Mesendoderm (in vitro differentiated cells): ENCODE measurements at regions not wholly inside any gene's neighbourhood (a gene's known extent, or its start where the extent isn't known, plus 50 kb on each side); places are given as distances from the start of the nearest gene placed in this dataset.
"Not testable (repeated sequence)": the region's sequence is repeated elsewhere in the genome, so short reads cannot be mapped to it uniquely, and the experiment has no call there.

Experiments
- DNase-seq: peaks from one replicate; pipeline ENCODE4 v3.0.0; 2013
- H2AK5ac ChIP-seq: 2 replicates; pipeline ENCODE4 v1.6.1; 2013; ENCODE audit warnings: low read length, inconsistent platforms
- H2BK120ac ChIP-seq: 2 replicates; pipeline ENCODE4 v1.6.1; 2013; ENCODE audit warnings: low read depth, mild to moderate bottlenecking, low read length, moderate library complexity, mixed read lengths
- H2BK15ac ChIP-seq: replicated peaks from 2 replicates; pipeline ENCODE4 v1.6.1; 2013; ENCODE audit warnings: low read depth, mild to moderate bottlenecking, moderate library complexity
- H2BK5ac ChIP-seq: 2 replicates; pipeline ENCODE4 v1.6.1; 2013; ENCODE audit warnings: low read length, inconsistent platforms
- H3K18ac ChIP-seq: 2 replicates; pipeline ENCODE4 v1.6.1; 2013; ENCODE audit warnings: mild to moderate bottlenecking, low read length, mixed read lengths
- H3K23ac ChIP-seq: one replicate; pipeline ENCODE4 v1.6.1; 2013; ENCODE audit warnings: low read length
- H3K27ac ChIP-seq: 2 replicates; pipeline ENCODE4 v1.5.1; 2013; ENCODE audit warnings: low read depth, mild to moderate bottlenecking, inconsistent platforms, low read length, moderate library complexity
- H3K27me3 ChIP-seq: 2 replicates; pipeline ENCODE4 v1.6.1; 2013; ENCODE audit warnings: low read length, control low read depth, mild to moderate bottlenecking, inconsistent platforms; ENCODE audit not compliant: insufficient read depth, poor library complexity
- H3K36me3 ChIP-seq: 2 replicates; pipeline ENCODE4 v1.6.1; 2013; ENCODE audit warnings: low read length, inconsistent platforms; ENCODE audit not compliant: control insufficient read depth, insufficient read depth
- H3K4ac ChIP-seq: one replicate; pipeline ENCODE4 v1.6.1; 2013; ENCODE audit warnings: low read depth, mild to moderate bottlenecking, low read length, moderate library complexity
- H3K4me1 ChIP-seq: 2 replicates; pipeline ENCODE4 v1.6.1; 2013; ENCODE audit warnings: low read depth, low read length, inconsistent platforms; ENCODE audit not compliant: control insufficient read depth
- H3K4me2 ChIP-seq: 2 replicates; pipeline ENCODE4 v1.6.1; 2013; ENCODE audit warnings: low read length
- H3K4me3 ChIP-seq: 2 replicates; pipeline ENCODE4 v1.5.1; 2013; ENCODE audit warnings: mild to moderate bottlenecking, low read length
- H3K56ac ChIP-seq: one replicate; pipeline ENCODE4 v1.6.1; 2013; ENCODE audit warnings: low read length
- H3K79me1 ChIP-seq: 2 replicates; pipeline ENCODE4 v1.6.1; 2013; ENCODE audit warnings: low read length, inconsistent platforms
- H3K79me2 ChIP-seq: 2 replicates; pipeline ENCODE4 v1.6.1; 2013; ENCODE audit warnings: mild to moderate bottlenecking, low read length; ENCODE audit not compliant: control insufficient read depth, insufficient read depth
- H3K9ac ChIP-seq: 2 replicates; pipeline ENCODE4 v1.6.1; 2013; ENCODE audit warnings: low read length, inconsistent platforms
- H4K5ac ChIP-seq: one replicate; pipeline ENCODE4 v1.6.1; 2013; ENCODE audit warnings: low read length
- H4K8ac ChIP-seq: one replicate; pipeline ENCODE4 v1.6.1; 2013; ENCODE audit warnings: low read depth, mild to moderate bottlenecking, control low read depth, low read length, moderate library complexity
- WGBS: extraction: QIAGEN DNeasy Blood & Tissue Kit; methylation state at CpG from one replicate; pipeline ENCODE4 v1.1.7; 2013; ENCODE audit warnings: low lambda C conversion rate, missing lambda C conversion rate; ENCODE audit not compliant: insufficient coverage; ENCODE audit errors: extremely low coverage; 5-methylcytosine and 5-hydroxymethylcytosine counted together

DNA sequence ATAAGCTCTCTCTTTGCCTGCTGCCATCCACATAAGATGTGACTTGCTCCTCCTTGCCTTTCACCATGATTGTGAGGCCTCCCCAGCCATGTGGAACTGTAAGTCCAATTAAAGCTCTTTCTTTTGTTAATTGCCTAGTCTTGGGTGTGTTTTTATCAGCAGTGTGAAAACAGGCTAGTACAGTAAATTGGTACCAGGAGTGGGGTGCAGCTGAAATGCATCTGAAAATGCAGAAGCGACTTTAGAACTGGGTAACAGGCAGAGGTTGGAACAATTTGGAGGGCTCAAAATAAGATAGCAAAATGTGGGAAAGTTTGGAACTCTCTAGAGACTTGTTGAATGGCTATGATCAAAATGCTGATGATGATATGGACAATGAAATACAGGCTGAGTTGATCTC, 192.9 kb upstream of the PTBP2 start:
- not testable (repeated sequence) for H4K5ac ChIP-seq, H3K79me1 ChIP-seq, DNase-seq, H3K9ac ChIP-seq, H2BK15ac ChIP-seq, H3K4me3 ChIP-seq, H3K79me2 ChIP-seq, H3K4me1 ChIP-seq, H3K36me3 ChIP-seq, H2AK5ac ChIP-seq, H3K18ac ChIP-seq, H3K4ac ChIP-seq, H3K27me3 ChIP-seq, H2BK120ac ChIP-seq, H3K4me2 ChIP-seq, H3K23ac ChIP-seq, H2BK5ac ChIP-seq, H3K56ac ChIP-seq, H3K27ac ChIP-seq, H4K8ac ChIP-seq
- WGBS, result no CpG with 5 or more reads among the region's 1 CpG

DNA sequence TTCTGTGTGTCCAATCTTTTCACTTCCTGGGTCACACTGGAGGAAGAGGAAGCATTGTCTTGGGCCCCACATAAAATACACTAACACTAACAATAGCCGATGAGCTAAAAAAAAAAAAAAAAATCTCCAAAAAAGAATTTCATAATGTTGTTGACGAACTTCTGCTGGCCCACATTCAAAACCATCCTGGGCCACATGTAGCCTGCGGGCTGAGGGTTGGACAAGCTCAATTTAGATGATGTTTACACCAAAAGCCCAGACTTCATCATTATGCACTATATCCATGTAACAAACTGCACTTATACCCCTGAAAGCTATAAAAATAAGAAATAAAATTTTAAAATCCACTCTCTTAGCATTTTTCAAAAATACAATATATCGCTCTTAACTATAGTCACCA, 187.8 kb upstream of the PTBP2 start:
- H3K56ac ChIP-seq, result no peak overlapping the region
- H4K5ac ChIP-seq, result no peak overlapping the region
- H3K18ac ChIP-seq, result no peak overlapping the region
- H3K9ac ChIP-seq, result no peak overlapping the region
- no peak overlapping the region for H4K8ac ChIP-seq
- H3K4me1 ChIP-seq, result no peaks in the 10 kb centered on the region
- WGBS, result 100% methylated on average over 1 of the region's 4 CpGs
- H3K4ac ChIP-seq, result no peak overlapping the region
- no peak overlapping the region for H3K23ac ChIP-seq
- H2AK5ac ChIP-seq, result no peak overlapping the region
- no peak overlapping the region for H2BK120ac ChIP-seq
- H3K27ac ChIP-seq, result no peak overlapping the region
- H2BK15ac ChIP-seq, result no peak overlapping the region
- H3K4me3 ChIP-seq, result no peak overlapping the region
- no peak for DNase-seq
- H2BK5ac ChIP-seq, result no peak overlapping the region
- H3K79me2 ChIP-seq, result no peaks in the 10 kb centered on the region
- H3K79me1 ChIP-seq, result no peaks in the 10 kb centered on the region
- H3K4me2 ChIP-seq, result no peak overlapping the region
- H3K36me3 ChIP-seq, result no peaks in the 10 kb centered on the region
- H3K27me3 ChIP-seq, result no peaks in the 10 kb centered on the region

DNA sequence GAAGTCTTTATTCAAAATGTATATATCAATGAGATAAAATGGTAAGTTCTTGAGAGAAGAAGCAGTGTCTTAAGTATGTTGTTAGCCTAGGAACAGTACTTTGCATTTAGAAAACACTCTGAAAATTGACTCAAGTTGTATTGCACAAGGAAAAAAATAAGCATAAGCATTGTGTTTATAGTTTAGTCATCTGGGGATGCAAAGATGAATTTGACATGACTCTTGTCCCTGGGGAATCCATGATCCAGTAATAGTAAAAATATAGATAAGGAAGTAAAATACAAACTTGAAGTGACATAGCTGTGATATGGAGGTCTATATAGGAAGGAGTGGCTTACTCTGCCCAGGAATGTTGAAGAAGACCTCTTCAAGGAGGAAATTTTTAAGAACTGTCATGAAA, 185.0 kb upstream of the PTBP2 start:
- Histone ChIP-seq H3K4me2 (no peak overlapping the region), H3K4me1 (no peaks in the 10 kb centered on the region), H3K27me3 (no peaks in the 10 kb centered on the region), H4K8ac (no peak overlapping the region), H3K18ac (no peak overlapping the region), H3K56ac (no peak overlapping the region), H4K5ac (no peak overlapping the region), H2BK5ac (no peak overlapping the region), H3K79me1 (no peaks in the 10 kb centered on the region), H3K79me2 (no peaks in the 10 kb centered on the region), H2AK5ac (no peak overlapping the region), H3K36me3 (no peaks in the 10 kb centered on the region), H2BK15ac (peak overlapping the region; percentile 7), H3K9ac (no peak overlapping the region), H3K4me3 (no peak overlapping the region), H2BK120ac (no peak overlapping the region), H3K4ac (no peak overlapping the region), H3K27ac (no peak overlapping the region), H3K23ac (no peak overlapping the region)
- DNase-seq, result no peak

DNA sequence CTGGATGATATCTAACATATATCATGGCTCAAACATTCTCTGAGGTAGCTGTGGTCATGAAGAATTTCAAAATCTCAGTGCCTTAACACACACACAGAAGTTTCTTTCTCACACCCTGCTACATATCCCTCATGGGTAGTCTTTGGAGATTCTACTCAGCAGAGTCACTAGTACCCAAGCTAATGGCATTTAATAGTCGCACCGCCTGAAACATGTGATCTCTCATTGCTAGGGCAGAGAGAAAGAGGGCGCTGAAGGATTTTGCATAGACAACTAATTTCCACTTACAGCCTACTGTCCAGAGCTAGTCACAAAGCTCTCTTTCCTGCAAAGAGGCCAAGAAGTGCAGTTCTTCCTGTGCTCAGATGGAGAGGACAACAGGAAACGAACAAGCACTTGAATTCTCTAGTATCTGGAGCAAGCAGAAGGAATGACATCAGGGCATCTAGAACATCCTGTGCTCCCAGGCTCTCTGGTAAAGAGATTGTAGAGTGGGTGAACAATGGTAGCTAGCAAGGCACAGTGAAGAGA, 183.4 kb upstream of the PTBP2 start:
- H3K9ac ChIP-seq, result no peak overlapping the region
- H3K79me2 ChIP-seq, result no peaks in the 10 kb centered on the region
- H2AK5ac ChIP-seq, result no peak overlapping the region
- no peaks in the 10 kb centered on the region for H3K36me3 ChIP-seq
- no peaks in the 10 kb centered on the region for H3K79me1 ChIP-seq
- no peak overlapping the region for H4K5ac ChIP-seq
- H4K8ac ChIP-seq, result no peak overlapping the region
- H3K18ac ChIP-seq, result no peak overlapping the region
- H2BK120ac ChIP-seq, result no peak overlapping the region
- H2BK15ac ChIP-seq, result no peak overlapping the region
- DNase-seq, result peak; percentile 46
- H3K4me2 ChIP-seq, result no peak overlapping the region
- H3K27ac ChIP-seq, result no peak overlapping the region
- no peak overlapping the region for H3K23ac ChIP-seq
- no peaks in the 10 kb centered on the region for H3K4me1 ChIP-seq
- no peak overlapping the region for H3K4ac ChIP-seq
- no peak overlapping the region for H2BK5ac ChIP-seq
- no peak overlapping the region for H3K56ac ChIP-seq
- no CpG with 5 or more reads among the region's 4 CpGs for WGBS
- H3K27me3 ChIP-seq, result no peaks in the 10 kb centered on the region
- no peak overlapping the region for H3K4me3 ChIP-seq

DNA sequence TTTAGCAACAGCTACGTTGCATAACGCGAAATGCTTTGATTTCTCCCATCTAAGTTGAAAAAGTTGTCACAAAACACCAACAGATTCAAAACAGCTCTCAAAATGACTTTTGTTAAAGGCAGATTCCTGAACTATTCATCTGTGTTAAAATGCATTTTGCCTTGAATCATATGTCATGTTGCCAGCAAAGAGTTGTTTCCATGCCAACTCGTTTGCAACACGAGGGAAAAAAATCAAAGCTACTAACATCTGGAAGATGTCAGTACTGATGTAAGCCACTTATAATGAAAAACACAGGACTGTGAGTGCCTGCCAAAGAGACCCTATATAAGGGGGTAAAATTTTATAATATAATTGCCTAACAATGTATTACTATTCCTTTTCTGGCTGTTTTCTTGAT, 182.7 kb upstream of the PTBP2 start:
- H2BK5ac ChIP-seq, result no peak overlapping the region
- H3K4me2 ChIP-seq, result no peak overlapping the region
- no peaks in the 10 kb centered on the region for H3K79me2 ChIP-seq
- H2BK120ac ChIP-seq, result no peak overlapping the region
- DNase-seq, result no peak
- H3K27ac ChIP-seq, result no peak overlapping the region
- no peak overlapping the region for H3K23ac ChIP-seq
- H3K56ac ChIP-seq, result no peak overlapping the region
- H3K4me3 ChIP-seq, result no peak overlapping the region
- no peak overlapping the region for H2BK15ac ChIP-seq
- H3K4ac ChIP-seq, result no peak overlapping the region
- H3K18ac ChIP-seq, result no peak overlapping the region
- H3K9ac ChIP-seq, result no peak overlapping the region
- WGBS, result no CpG with 5 or more reads among the region's 5 CpGs
- H4K5ac ChIP-seq, result no peak overlapping the region
- no peak overlapping the region for H2AK5ac ChIP-seq
- no peaks in the 10 kb centered on the region for H3K27me3 ChIP-seq
- H3K36me3 ChIP-seq, result no peaks in the 10 kb centered on the region
- H3K4me1 ChIP-seq, result no peaks in the 10 kb centered on the region
- H4K8ac ChIP-seq, result no peak overlapping the region
- H3K79me1 ChIP-seq, result no peaks in the 10 kb centered on the region

DNA sequence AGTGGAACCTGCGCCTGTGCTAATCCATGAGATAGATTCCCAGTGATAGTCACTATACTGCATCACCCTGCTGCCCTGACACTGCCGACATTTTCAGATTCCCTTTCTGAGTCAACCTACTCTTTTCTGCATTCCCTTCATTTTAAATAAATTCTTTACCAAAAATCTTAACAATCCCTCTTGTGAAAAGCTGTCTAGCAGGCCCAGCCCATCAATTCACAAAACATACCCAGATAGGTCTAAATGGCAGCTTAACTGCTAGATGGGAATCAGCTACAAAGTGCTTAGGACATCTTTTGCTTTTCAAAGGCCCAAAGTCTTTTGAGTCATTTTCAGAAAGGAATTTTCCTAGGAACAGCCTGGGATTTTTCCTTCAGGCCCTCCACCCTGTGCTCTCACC, 180.1 kb upstream of the PTBP2 start:
- Histone ChIP-seq H3K4me2 (no peak overlapping the region), H2BK120ac (no peak overlapping the region), H2BK5ac (no peak overlapping the region), H4K8ac (no peak overlapping the region), H3K79me2 (no peaks in the 10 kb centered on the region), H3K27me3 (no peaks in the 10 kb centered on the region), H2AK5ac (no peak overlapping the region), H3K18ac (no peak overlapping the region), H3K9ac (no peak overlapping the region), H3K56ac (no peak overlapping the region), H3K4me3 (no peak overlapping the region), H3K23ac (no peak overlapping the region), H2BK15ac (no peak overlapping the region), H3K36me3 (no peaks in the 10 kb centered on the region), H3K27ac (no peak overlapping the region), H3K4ac (no peak overlapping the region), H3K4me1 (no peaks in the 10 kb centered on the region), H3K79me1 (no peaks in the 10 kb centered on the region), H4K5ac (no peak overlapping the region)
- DNase-seq, result no peak
- no CpG with 5 or more reads among the region's 2 CpGs for WGBS
